ENCODE measurements at regions not wholly inside any gene's neighbourhood (a gene's known extent, or its start where the extent isn't known, plus 50 kb on each side); places are given as distances from the start of the nearest gene placed in this dataset.
"Not testable (repeated sequence)": the region's sequence is repeated elsewhere in the genome, so short reads cannot be mapped to it uniquely, and the experiment has no call there.

DNA sequence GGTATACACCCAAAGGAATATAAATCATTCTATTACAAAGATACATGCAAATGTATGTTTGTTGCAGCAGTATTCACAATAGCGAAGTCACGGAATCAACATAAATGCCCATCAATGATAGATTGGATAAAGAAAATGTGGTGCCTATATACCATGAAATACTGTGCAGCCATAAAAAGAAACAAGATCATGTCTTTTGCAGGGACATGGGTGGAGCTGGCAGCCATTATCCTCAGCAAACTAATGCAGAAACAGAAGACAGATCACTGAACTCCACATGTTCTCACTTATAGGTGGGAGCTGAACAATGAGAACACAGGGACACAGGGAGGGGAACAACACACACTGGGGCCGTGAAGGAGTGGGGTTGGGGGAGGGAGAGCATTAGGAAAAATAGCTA, 315.2 kb downstream of the CPS1 start:
- not testable (repeated sequence) for TF ChIP-seq EZH2phosphoT487 (IDR thresholded peaks at IDR 0.05; ENCODE audit: borderline replicate concordance, low read length)
- TF ChIP-seq, protein P1, sequence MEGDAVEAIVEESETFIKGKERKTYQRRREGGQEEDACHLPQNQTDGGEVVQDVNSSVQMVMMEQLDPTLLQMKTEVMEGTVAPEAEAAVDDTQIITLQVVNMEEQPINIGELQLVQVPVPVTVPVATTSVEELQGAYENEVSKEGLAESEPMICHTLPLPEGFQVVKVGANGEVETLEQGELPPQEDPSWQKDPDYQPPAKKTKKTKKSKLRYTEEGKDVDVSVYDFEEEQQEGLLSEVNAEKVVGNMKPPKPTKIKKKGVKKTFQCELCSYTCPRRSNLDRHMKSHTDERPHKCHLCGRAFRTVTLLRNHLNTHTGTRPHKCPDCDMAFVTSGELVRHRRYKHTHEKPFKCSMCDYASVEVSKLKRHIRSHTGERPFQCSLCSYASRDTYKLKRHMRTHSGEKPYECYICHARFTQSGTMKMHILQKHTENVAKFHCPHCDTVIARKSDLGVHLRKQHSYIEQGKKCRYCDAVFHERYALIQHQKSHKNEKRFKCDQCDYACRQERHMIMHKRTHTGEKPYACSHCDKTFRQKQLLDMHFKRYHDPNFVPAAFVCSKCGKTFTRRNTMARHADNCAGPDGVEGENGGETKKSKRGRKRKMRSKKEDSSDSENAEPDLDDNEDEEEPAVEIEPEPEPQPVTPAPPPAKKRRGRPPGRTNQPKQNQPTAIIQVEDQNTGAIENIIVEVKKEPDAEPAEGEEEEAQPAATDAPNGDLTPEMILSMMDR (IDR thresholded peaks at IDR 0.05; ENCODE audit: low read depth, low read length, poor library complexity, severe bottlenecking): not testable (repeated sequence)
